HG03196 (cell line): ENCODE measurements at regions not wholly inside any gene's neighbourhood (a gene's known extent, or its start where the extent isn't known, plus 50 kb on each side); places are given as distances from the start of the nearest gene placed in this dataset.

Source experiments
- ATAC-seq: cut with Tn5 transposase; IDR thresholded peaks from one replicate; pipeline ENCODE4 v1.9.1; 2021; ENCODE audit not compliant: unreplicated experiment

- no peak for ATAC-seq
Observed at GRCh38 chr3:127383656-127384179, 95.9 kb upstream of the PRR20G start.

GRCh38 chr3:127377801-127378655, 90.2 kb upstream of the PRR20G start:
- no peak for ATAC-seq

GRCh38 chr3:127375151-127375930, 87.5 kb upstream of the PRR20G start:
- no peak for ATAC-seq

- no peak for ATAC-seq
Observed at GRCh38 chr3:127374086-127375010, 86.5 kb upstream of the PRR20G start.

- ATAC-seq, result no peak
Observed at GRCh38 chr3:127373441-127374085, 85.7 kb upstream of the PRR20G start.

- no peak for ATAC-seq
Observed at GRCh38 chr3:127371846-127372245, 84.0 kb upstream of the PRR20G start.

GRCh38 chr3:127371334-127371733, 83.5 kb upstream of the PRR20G start:
- ATAC-seq, result no peak

GRCh38 chr3:127370906-127371305, 83.1 kb upstream of the PRR20G start:
- ATAC-seq, result no peak

GRCh38 chr3:127369356-127369935, 81.6 kb upstream of the PRR20G start:
- ATAC-seq, result no peak

GRCh38 chr3:127368186-127369032, 80.6 kb upstream of the PRR20G start:
- ATAC-seq, result no peak

- no peak for ATAC-seq
Observed at GRCh38 chr3:127367593-127367992, 79.7 kb upstream of the PRR20G start.

- ATAC-seq, result no peak
Observed at GRCh38 chr3:127366383-127366782, 78.5 kb upstream of the PRR20G start.

GRCh38 chr3:127365163-127365798, 77.4 kb upstream of the PRR20G start:
- ATAC-seq, result no peak

- no peak for ATAC-seq
Observed at GRCh38 chr3:127363891-127364290, 76.0 kb upstream of the PRR20G start.

- no peak for ATAC-seq
Observed at GRCh38 chr3:127363171-127363570, 75.3 kb upstream of the PRR20G start.

GRCh38 chr3:127360647-127361046, 72.8 kb upstream of the PRR20G start:
- no peak for ATAC-seq

- ATAC-seq, result no peak
Observed at GRCh38 chr3:127358641-127359040, 70.8 kb upstream of the PRR20G start.

- ATAC-seq, result no peak
Observed at GRCh38 chr3:127356381-127356780, 68.5 kb upstream of the PRR20G start.

- no peak for ATAC-seq
Observed at GRCh38 chr3:127354761-127355160, 66.9 kb upstream of the PRR20G start.
